ENCODE measurements at regions not wholly inside any gene's neighbourhood (a gene's known extent, or its start where the extent isn't known, plus 50 kb on each side); places are given as distances from the start of the nearest gene placed in this dataset.

- DNase-seq, result no peak
Observed at GRCh38 chr2:83596592-83597282, 862.3 kb downstream of the SUCLG1 start.

- DNase-seq, result no peak
Observed at GRCh38 chr2:83595926-83596325, 863.2 kb downstream of the SUCLG1 start.

- no peak for DNase-seq
Observed at GRCh38 chr2:83595121-83595690, 863.9 kb downstream of the SUCLG1 start.

GRCh38 chr2:83594241-83595120 lies 864.6 kb downstream of the SUCLG1 start:
- no peak for DNase-seq

- DNase-seq, result no peak
Observed at GRCh38 chr2:83587309-83587708, 871.8 kb downstream of the SUCLG1 start.

- DNase-seq, result no peak
Observed at GRCh38 chr2:83585250-83585649, 873.8 kb downstream of the SUCLG1 start.

GRCh38 chr2:83584672-83585071 lies 874.4 kb downstream of the SUCLG1 start:
- DNase-seq, result no peak

GRCh38 chr2:83582589-83582988 lies 876.5 kb downstream of the SUCLG1 start:
- no peak for DNase-seq

GRCh38 chr2:83579507-83579906 lies 879.6 kb downstream of the SUCLG1 start:
- no peak for DNase-seq

- DNase-seq, result no peak
Observed at GRCh38 chr2:83578405-83578804, 880.7 kb downstream of the SUCLG1 start.

- no peak for DNase-seq
Observed at GRCh38 chr2:83574614-83575013, 884.5 kb downstream of the SUCLG1 start.

- DNase-seq, result no peak
Observed at GRCh38 chr2:83573060-83573459, 886.0 kb downstream of the SUCLG1 start.

- no peak for DNase-seq
Observed at GRCh38 chr2:83572400-83572799, 886.7 kb downstream of the SUCLG1 start.

- no peak for DNase-seq
Observed at GRCh38 chr2:83567551-83567950, 891.5 kb downstream of the SUCLG1 start.

GRCh38 chr2:83565626-83566025 lies 893.5 kb downstream of the SUCLG1 start:
- DNase-seq, result no peak

GRCh38 chr2:83565181-83565580 lies 893.9 kb downstream of the SUCLG1 start:
- DNase-seq, result no peak

- DNase-seq, result no peak
Observed at GRCh38 chr2:83561592-83561991, 897.5 kb downstream of the SUCLG1 start.

- DNase-seq, result no peak
Observed at GRCh38 chr2:83536556-83536955, 922.5 kb downstream of the SUCLG1 start.

GRCh38 chr2:83534416-83534815 lies 924.7 kb downstream of the SUCLG1 start:
- DNase-seq, result no peak

- no peak for DNase-seq
Observed at GRCh38 chr2:83531206-83531826, 927.8 kb downstream of the SUCLG1 start.

- DNase-seq, result no peak
Observed at GRCh38 chr2:83528767-83529166, 930.3 kb downstream of the SUCLG1 start.

GRCh38 chr2:83522891-83523493 lies 936.1 kb downstream of the SUCLG1 start:
- no peak for DNase-seq

All from NCI-H1694 (cell line).